ENCODE measurements at regions not wholly inside any gene's neighbourhood (a gene's known extent, or its start where the extent isn't known, plus 50 kb on each side); places are given as distances from the start of the nearest gene placed in this dataset.

DNA sequence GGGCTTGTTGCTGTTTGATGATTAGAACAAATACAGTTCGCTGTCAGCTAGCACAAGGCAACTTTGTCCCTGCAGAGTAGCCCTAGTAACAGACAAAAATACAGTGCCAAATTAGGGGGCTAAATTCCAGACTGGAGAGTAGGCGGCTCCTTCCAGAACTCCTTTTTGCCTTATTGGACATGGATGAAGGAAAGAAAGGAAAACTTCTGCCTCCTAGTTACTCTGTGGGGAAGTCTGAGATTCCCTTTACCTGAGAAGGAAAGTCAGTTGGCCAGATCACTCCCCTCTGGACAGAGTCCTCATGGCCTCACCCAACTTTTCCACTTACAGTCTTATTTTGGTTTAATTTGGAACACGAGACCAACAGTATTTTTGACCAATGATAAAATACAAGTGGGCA lies 140.5 kb upstream of the ADAMTS3 start:
- TF ChIP-seq POLR2A (IDR thresholded peaks at IDR 0.05; ENCODE audit: low read depth, low read length) = no peak
- no peak for TF ChIP-seq TAF1 (IDR thresholded peaks at IDR 0.05; ENCODE audit: borderline replicate concordance, low read depth, low read length)
